Gastrocnemius medialis (tissue), 4 donors: ENCODE measurements at regions not wholly inside any gene's neighbourhood (a gene's known extent, or its start where the extent isn't known, plus 50 kb on each side); places are given as distances from the start of the nearest gene placed in this dataset.
"Not testable (repeated sequence)": the region's sequence is repeated elsewhere in the genome, so short reads cannot be mapped to it uniquely, and the experiment has no call there.

Experiments
- CTCF ChIP-seq, 5 experiments: fragments of 450-650 bp in 3 of 5; fragments of 200-600 bp in 2 of 5; sonication (generic) in 2 of 5; IDR thresholded peaks in 4 of 5; conservative IDR thresholded peaks in 1 of 5; 1 replicate in 4 of 5; 2 replicates in 1 of 5; pipeline ENCODE4 v1.5.1; 2016 to 2019; ENCODE audit warnings: antibody characterized with exemption in 5 of 5, mild to moderate bottlenecking in 3 of 5, moderate library complexity in 3 of 5
- POLR2A ChIP-seq, 2 donors: fragments of 450-650 bp; IDR thresholded peaks; one replicate each; pipeline ENCODE4 v1.6.1; 2017; ENCODE audit warnings: antibody characterized with exemption in 2 of 2, mild to moderate bottlenecking in 2 of 2, moderate library complexity in 2 of 2

GRCh38 chr18:8935346-8935745 is 167.2 kb upstream of the NDUFV2 start:
- TF ChIP-seq CTCF (IDR thresholded peaks at IDR 0.05 in 4 of 5, conservative IDR thresholded peaks at IDR 0.05 in 1 of 5); POLR2A (IDR thresholded peaks at IDR 0.05): not testable (repeated sequence)
